HG03571 (cell line): ENCODE measurements at regions not wholly inside any gene's neighbourhood (a gene's known extent, or its start where the extent isn't known, plus 50 kb on each side); places are given as distances from the start of the nearest gene placed in this dataset.
"Not testable (repeated sequence)": the region's sequence is repeated elsewhere in the genome, so short reads cannot be mapped to it uniquely, and the experiment has no call there.

Source experiments
- ATAC-seq: cut with Tn5 transposase; IDR thresholded peaks from one replicate; pipeline ENCODE4 v1.9.1; 2021; ENCODE audit not compliant: unreplicated experiment

DNA sequence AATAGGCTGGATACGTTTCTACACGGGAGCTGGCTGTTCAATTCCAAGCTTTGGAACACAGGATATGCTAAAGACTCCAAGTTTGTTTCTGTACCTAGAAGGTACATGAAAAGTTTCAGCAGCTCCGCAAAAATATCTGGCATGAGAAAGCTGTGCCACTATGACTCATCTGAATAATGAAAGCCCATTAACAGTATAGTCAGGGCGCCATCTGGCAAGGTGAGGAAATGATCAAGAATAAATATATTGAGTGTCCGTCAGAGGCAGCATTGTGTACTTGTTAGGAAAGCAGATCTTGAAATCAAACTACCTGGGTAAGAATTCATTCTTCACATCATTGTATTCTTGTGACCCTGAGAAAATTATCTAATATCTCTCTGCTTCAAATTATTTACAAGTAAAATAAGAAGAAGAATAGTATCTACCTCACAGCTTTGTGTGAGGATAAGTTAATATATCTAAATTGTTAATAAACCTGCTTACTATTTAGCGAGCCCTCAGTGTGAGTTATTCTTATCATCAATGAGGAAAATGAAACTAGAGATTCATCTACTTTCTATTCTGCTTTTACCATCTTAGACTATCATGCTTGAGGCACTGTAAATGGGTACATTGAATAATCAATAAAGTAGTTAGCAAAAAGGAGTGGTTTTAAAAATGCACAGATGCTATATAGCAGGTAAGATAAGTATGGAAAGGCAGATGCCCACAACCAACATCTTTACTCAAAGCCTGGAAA is 53.5 kb downstream of the FSCB start:
- no peak for ATAC-seq

DNA sequence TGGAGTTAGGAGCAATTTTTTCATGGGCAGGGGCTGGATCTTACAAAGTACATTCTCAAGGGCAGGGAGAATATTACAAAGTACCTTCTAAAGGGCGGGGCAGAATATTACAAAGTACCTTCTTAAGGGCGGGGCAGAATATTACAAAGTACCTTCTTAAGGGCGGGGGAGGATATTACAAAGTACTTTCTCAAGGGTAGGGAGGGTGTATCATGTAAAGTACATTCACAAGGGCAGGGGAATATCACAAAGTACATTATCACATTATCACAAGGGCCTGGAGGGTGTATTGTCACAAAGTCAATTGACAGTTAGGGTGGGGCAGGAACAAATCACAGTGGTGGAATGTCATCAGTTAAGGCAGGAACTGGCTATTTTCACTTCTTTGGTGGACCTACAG is 56.9 kb downstream of the FSCB start:
- not testable (repeated sequence) for ATAC-seq

DNA sequence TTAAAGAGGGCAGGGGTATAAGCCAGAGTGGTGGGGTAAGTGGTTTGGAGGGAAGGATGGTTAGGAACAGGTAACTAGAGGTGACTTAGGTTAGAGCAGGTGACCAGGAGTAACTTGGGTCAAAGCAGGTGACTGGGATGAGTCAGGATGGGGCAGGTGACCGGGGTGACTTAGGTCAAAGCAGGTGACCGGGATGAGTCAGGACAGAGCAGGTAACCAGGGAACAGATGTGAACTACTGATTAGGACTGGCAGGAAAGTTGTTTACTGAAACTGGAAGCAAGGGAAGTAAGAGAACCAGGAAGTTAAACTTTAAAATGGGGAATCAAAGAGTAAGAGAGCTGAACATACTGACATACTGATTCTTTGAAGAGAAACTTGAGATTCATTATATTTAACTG is 57.4 kb downstream of the FSCB start:
- no peak for ATAC-seq

DNA sequence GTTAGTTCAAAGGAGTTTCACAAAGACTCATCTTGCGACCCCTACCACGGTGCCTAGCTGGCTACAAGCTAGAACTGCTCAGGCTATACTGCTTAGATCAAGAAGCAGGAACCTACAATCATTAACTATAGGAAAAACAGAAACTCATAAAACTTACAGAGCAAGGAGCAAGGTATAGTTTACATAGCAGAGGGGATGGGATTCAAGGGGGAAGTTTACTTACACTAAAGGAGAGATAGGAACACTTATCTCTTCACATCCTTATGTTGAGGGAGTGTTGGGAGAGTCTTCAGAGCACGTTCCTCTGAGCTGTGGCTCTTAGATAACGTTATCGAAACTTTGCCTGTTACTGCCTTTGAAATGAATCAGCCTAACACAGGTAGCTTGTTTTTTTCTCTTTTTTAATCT is 58.1 kb downstream of the FSCB start:
- ATAC-seq, result no peak

DNA sequence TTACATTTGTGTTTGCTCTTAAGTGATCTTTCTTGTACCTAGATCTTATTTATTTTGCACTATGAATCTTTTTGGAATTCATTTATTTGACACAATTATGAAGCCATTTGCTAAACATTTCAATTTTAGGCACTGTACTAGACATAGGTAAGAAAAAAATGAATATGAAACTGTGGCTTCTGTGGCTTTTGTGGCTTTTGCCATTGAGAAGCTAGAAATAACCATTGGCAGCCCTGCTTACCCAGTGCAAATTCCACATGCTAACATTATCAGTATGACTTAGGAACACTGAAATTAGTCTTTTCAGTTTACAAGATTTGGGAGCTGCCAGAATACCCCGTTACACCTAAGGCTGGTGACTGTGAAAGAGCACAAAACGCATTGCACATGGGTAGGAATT is 60.1 kb downstream of the FSCB start:
- ATAC-seq, result no peak

DNA sequence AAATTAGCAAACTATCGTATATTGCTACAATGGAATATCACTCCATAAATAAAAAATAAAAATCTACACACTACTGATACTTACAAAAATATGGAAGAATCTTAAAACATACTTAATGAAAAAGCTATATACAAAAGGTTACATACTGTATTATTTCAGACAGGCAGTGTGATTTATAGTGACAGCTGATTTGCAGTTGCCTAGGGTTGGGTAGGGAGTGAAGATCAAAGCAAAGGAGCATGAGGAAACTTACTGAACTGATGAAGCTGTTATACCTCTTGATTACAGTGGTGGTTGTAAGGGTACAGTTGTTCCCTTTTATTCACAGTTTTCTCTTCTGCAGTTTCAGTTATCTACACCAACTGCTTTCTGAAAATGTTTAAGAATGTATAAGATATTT is 62.6 kb downstream of the FSCB start:
- ATAC-seq, result no peak

DNA sequence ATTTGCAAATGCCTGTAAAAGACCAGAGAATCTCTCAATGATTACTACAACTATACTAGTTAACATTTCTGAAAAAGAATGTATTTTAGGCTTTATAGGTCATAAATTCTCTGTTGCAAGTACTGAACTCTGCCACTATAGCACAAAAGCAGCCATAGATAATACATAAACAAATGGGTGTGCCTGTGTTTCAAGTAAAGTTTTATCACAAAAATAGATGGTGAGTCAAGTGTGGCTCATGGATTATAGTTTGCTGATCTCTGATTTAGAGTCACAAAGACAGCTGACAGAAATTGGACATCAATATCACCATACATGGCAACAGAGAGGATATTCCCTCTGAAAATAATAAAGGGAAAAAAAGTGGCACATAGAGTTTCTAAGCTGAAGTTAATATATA is 68.1 kb downstream of the FSCB start:
- ATAC-seq, result no peak

DNA sequence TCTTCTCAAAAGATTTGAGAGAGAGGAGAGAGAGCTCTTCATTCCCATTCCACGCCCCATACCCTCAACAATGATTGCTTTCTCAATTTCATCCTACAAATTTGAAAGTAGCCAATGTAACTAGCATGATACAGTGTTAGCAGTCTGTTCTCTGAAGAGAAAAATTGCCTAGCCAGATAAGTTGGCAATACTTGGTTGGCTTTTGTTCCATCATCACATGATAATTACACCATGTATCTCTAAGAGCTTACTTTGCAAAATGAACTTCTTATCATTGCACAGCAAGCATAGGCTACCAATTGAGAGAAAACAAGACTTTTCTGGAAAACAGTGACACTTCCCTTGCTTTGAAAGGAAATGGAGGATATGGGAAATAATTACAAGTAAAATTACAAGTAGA is 68.9 kb downstream of the FSCB start:
- no peak for ATAC-seq

DNA sequence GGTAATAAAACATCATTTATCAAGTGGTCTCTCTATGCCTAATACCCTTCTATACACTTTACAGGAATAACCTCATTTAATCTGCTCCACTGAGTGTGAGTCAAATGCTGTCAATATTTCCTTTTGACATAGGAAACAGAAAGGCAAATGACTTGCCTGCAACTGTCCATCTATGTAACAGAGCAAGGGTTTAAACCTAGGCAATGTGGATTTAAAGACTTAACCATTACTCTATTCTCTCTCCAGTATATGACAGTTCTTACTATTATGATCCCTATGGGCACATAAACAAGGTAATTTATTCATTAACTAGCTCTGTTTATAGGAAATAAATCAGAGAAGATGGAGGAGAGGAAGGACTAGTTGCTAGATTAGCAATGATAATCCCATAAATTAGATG is 70.6 kb downstream of the FSCB start:
- no peak for ATAC-seq

DNA sequence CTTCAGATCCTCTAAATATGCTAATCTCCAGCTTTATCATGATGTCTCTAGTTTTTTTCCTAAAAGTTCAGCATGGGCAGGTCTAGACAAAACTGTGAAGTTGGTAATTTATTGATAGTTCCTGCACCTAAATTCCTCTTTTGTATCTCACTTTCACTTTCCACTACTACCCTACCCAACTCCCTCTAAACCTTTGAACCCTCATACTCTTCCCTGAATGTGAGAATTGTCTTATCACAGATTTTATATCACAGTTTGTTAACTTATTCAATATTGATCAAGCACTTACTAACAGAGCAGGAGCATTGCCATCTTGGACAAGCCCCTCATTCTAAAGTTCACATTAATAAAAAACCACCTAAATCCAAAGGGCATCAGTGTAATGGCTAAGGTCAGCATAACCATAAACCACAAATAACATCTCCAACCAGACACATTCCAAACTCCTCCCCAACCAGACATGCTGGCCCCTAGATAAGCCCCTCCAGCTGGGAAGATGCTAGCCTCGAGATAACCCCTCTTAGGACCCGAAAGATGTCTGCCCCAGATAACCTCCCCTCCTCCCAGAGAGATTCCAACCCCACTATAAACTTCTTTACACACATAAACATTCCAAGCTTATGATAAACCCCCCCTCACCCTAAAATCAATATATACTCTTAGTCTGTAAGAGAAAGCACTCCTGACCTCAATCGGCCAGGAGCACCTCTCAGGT is 78.7 kb downstream of the FSCB start:
- no peak for ATAC-seq

DNA sequence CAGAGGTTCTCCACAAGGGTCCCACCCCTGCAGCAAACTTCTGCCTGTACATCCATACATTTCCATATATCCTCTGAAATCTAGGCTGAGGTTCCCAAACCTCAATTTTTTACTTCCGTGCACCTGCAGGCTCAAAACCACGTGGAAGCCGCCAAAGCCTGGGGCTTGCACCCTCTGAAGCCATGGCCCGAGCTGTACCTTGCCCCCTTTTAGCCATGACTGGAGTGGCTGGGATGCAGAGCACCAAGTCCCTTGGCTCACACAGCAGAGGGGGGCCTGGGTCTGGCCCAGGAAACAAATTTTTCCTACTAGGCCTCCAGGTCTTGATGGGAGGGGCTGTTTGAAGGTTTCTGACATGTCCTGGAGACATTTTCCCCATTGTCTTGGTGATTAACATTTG is 84.4 kb downstream of the FSCB start:
- ATAC-seq, result no peak

DNA sequence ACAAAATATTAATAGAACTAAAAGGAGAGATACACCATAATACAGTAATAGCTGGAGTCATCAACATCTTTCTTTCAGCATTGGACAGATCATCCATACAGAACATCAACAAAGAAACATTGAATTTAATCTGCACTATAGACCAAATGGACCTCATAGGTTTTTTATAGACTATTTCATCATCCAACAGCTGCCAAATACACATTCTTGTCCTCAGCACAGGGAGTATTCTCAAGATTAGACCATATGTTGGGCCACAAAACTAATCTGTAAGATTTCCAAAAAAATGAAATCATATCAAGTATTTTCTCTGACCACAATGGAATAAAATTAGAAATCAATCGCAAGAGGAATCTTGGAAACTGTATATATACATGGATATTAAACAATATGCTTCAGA is 86.9 kb downstream of the FSCB start:
- ATAC-seq, result no peak

DNA sequence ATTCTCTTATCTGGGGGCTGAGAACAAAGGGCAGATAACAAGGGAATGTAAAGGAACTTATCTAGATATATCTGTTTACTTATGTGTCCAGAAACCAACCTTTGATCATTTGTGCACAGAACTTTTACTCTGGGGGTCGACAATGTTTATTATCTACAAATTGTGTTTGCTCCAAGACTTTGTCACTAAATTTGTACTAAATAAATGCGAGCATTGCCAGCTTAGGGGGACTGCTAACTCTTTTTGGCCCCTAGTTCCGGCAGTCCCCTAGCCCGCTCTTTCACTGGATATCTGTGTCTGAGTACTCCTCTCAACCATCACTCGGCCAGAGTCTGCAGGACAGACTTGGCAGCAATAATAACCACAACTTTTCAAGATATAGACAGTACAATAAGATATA is 88.2 kb downstream of the FSCB start:
- no peak for ATAC-seq

DNA sequence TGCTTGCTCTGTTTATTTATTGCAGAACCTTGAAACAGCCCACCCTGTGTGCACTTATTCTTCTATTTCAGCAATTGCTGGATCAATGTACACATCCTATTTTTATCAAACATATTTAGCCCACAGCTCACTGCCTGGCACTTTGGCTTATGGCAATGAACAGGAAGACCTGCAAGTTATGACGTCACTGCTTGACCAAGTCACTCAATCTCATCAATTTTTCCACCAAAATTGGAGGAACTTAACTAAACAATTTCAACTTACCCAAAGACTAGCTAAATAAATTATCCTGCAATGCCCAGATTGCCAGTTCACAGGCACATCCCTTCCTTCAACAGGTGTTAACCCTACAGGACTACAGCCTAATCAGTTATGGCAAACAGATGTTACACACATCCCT is 89.3 kb downstream of the FSCB start:
- ATAC-seq, result no peak

DNA sequence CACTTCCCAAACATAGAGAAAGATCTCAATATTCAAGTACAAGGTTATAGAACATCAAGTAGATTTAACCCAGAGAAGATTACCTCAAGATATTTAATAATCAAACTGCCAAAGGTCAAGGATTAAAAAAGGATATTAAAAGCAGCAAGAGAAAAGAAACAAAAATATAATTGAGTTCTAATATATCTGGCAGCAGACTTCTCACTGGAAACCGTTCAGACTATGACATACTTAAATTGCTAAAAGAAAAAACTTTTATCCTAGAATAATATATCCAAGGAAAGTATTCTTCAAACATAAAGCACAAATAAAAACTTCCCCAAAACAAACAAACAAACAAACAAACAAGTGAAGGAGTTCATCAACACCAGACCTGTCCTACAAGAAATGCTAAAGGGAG is 92.4 kb downstream of the FSCB start:
- ATAC-seq, result no peak

DNA sequence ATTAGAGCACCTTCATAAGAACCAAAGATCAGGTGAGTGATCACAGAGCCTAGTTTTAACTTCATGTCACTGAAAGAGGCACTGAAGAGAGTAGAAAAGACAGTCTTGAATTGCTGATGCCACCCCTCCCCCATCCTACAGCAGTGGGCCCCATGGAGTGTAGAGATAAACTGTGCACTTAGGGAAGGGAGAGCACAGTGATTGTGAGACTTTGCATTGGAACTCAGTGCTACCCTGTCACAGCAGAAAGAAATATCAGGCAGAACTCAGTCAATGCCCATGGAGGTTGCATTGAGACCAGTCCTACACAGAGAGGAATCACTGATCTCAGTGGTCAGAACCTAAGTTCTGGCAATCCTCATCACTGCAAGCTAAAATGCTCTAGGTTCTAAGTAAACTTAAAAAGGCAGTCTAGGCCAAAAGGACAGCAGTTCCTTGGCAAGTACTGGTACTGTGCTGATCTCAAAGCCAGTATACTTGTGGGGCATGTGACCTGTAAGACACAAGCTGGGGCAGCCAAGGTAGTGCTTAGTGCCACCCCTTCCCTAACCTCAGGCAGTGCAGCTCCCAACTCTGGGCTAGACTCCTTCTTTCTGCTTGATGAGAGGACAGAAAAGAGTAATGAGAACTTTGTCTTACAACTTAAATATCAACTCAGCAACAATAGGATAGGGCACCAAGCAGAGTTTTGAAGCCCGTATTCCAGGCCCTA is 94.1 kb downstream of the FSCB start:
- ATAC-seq, result no peak

DNA sequence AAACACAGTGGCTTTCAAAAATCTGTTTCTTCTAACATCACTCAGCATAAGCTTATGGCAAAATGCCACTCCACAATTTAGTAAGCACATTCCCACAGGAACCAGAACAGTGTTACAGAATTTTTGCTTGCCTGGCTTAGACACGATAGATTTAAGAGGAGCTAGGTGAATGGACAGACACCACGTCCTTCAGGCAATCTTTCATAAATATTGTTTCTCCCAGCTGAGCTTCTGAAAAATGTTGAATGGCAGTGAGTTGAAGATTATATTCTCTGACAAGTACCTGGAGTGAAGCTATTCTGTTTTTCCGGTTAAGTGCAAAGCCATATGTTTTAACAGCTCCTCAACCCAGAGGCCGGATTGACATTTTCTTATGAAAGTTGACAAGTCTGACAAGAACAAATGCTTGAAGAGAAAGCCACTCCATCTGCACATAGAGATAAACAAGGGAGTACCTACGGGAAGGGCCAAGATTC is 102.0 kb downstream of the FSCB start:
- ATAC-seq, result no peak

DNA sequence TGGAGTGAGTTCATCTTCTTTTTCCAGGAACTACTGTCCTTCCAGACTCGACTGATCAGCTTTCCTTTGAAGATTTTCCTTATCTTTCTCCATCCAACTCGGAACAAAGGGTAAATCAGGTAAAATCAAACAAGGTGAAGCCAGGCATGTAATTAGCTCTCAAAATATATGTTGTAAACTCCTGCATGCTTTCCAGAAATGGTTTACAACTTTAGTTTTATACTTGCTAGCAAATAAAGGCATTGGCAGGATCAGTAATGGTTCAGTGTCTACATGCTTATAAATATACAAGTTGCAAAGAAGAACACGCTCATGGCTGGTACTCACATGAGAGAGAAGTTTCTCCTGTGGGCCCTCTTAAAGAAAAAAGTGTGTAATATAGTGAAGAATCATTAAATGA is 102.5 kb downstream of the FSCB start:
- ATAC-seq, result no peak

DNA sequence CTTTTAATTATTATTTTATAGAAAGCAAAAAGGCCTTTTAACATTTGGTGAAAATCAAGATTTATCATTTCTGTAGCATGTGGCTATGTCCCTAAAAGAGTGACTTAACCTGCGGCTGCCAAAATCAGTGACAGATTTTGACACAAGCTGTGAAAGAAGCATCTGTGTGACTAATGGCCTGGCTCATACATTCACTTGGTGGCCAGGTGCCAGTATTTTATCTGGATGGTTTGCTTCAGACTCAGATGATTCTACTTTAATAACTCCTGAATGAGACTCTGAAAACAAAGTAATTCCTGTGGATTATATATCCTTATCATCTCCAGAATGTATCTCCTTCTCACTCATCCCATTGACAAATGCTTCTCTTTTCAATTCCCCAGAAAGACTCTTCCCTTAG is 103.0 kb downstream of the FSCB start:
- no peak for ATAC-seq

DNA sequence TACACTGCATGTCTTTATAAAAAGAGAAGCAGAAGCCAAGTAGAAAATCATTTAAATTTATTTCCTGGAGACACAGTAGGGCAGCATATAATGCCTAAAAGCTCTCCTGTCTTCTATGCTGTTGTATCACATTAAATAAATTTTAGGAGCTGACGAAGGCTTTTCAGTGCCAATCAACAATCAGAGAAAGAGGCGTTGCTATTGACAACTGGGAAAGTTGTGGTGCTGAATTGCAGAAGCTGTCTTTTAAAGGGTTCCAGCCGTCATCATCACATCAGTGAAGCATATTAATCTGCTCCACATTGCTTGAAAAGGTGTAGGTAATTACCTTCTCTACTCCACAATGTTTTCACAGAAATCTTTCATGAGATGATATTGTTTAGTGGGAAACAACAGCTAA is 103.9 kb downstream of the FSCB start:
- ATAC-seq, result no peak

DNA sequence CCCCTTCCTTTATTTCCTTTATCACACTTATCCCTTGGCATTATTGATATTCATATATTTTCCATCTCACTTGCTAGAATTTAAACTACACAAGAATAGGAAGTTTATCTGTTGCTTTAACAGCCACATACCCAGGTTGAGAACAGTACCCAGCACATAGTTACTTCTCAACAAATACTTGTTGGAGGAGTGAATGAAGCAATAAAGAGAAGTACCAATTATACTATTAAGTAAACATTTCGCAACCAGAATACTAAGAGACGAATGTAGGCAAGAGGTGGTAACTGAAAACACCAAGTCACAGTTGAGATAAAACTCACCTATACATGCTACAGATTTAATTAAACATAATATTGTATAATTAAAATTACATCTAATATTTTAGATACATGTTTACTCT is 110.9 kb downstream of the FSCB start:
- no peak for ATAC-seq

DNA sequence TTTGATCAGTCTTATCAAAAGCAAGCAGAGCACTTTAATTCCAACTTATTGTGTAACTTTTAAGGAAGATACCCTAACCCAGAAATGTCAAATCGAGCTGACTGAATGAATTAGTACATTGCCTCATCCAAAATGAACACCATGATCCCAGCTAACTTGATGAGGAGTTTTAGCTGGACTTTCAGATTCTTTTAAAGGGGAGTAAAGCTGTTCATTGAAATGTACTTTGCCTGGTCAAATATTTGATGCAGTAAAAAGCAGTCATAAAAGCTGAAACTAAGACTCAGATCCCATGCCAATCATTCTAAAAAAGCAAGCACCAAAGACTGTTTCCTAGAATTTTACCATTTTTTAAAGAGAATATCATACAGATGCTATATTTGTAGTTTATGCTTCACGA is 114.1 kb downstream of the FSCB start:
- no peak for ATAC-seq
